ENCODE measurements at regions not wholly inside any gene's neighbourhood (a gene's known extent, or its start where the extent isn't known, plus 50 kb on each side); places are given as distances from the start of the nearest gene placed in this dataset.

DNA sequence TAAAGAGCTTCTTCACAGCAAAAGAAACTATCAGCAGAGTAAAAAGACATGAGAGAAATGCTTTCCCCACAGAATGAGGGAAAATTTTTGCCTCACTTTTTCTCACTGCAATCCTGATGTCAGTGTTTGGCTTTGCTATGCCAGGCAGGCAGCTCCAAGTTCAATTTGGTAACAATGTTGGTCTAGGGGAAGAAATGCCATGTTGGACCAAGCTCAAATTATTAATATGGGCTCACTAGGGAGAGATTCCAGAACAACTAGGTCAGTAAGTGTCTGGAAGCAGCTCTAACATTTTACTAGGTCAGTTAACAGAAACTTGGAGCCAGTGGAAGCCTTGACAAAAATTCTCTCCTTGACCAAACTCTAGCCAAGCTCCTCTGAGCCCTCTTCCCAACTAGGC, 95.4 kb downstream of the NAF1 start:
- no peak overlapping the region for H3K4me2 ChIP-seq
- no peaks in the 10 kb centered on the region for H3F3A ChIP-seq (replicated peaks; ENCODE audit: low read depth)
- H3K27ac Mint-ChIP-seq: no peak overlapping the region
- H2AFZ ChIP-seq: no peak overlapping the region
- H3K36me3 Mint-ChIP-seq (ENCODE audit: low read depth): peaks cover 3% of the 10 kb centered on the region; the same call in 1 of the 3 replicates
- no peaks in the 10 kb centered on the region for H3K27me3 ChIP-seq (ENCODE audit: insufficient read depth)
- no peaks in the 10 kb centered on the region; the same call in 1 of the 2 replicates for H4K20me1 ChIP-seq (replicated peaks; ENCODE audit: insufficient read depth)
- H3K4me3 ChIP-seq: no peak overlapping the region
- peaks cover 3% of the 10 kb centered on the region; the same call in 1 of the 3 replicates for H3K9me3 Mint-ChIP-seq
- H3K79me2 ChIP-seq (replicated peaks; ENCODE audit: insufficient read depth): no peaks in the 10 kb centered on the region
- H3K27me3 Mint-ChIP-seq (ENCODE audit: insufficient read depth, low read depth, poor library complexity): peaks cover 3% of the 10 kb centered on the region
- H3K4me3 Mint-ChIP-seq: no peak overlapping the region
- DNase-seq (ENCODE audit: low spot score) (no peak), ATAC-seq (no peak)
- 0 out of 2 replicates have a peak, but pooled peaks cover 7% of the 10 kb centered on the region for H3K9me2 ChIP-seq (ENCODE audit: insufficient read depth)
- peaks cover 6% of the 10 kb centered on the region; the same call in 2 of the 3 replicates for H3K4me1 Mint-ChIP-seq
- TF ChIP-seq JUNB (IDR thresholded peaks at IDR 0.05; ENCODE audit: unreplicated experiment) (no peak), ZNF331 (CRISPR knock-in tag; IDR thresholded peaks at IDR 0.05; ENCODE audit: low read depth) (no peak), EZH2phosphoT487 (IDR thresholded peaks at IDR 0.05; ENCODE audit: unreplicated experiment) (no peak), POLR2AphosphoS5 (IDR thresholded peaks at IDR 0.05; ENCODE audit: low read depth) (no peak), ZNF114 (CRISPR knock-in tag; IDR thresholded peaks at IDR 0.05) (no peak), NANOG (IDR thresholded peaks at IDR 0.05; ENCODE audit: borderline replicate concordance) (no peak)
- TF ChIP-seq, protein P1, sequence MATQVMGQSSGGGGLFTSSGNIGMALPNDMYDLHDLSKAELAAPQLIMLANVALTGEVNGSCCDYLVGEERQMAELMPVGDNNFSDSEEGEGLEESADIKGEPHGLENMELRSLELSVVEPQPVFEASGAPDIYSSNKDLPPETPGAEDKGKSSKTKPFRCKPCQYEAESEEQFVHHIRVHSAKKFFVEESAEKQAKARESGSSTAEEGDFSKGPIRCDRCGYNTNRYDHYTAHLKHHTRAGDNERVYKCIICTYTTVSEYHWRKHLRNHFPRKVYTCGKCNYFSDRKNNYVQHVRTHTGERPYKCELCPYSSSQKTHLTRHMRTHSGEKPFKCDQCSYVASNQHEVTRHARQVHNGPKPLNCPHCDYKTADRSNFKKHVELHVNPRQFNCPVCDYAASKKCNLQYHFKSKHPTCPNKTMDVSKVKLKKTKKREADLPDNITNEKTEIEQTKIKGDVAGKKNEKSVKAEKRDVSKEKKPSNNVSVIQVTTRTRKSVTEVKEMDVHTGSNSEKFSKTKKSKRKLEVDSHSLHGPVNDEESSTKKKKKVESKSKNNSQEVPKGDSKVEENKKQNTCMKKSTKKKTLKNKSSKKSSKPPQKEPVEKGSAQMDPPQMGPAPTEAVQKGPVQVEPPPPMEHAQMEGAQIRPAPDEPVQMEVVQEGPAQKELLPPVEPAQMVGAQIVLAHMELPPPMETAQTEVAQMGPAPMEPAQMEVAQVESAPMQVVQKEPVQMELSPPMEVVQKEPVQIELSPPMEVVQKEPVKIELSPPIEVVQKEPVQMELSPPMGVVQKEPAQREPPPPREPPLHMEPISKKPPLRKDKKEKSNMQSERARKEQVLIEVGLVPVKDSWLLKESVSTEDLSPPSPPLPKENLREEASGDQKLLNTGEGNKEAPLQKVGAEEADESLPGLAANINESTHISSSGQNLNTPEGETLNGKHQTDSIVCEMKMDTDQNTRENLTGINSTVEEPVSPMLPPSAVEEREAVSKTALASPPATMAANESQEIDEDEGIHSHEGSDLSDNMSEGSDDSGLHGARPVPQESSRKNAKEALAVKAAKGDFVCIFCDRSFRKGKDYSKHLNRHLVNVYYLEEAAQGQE (IDR thresholded peaks at IDR 0.05; ENCODE audit: unreplicated experiment): no peak
- TF ChIP-seq, protein P2, sequence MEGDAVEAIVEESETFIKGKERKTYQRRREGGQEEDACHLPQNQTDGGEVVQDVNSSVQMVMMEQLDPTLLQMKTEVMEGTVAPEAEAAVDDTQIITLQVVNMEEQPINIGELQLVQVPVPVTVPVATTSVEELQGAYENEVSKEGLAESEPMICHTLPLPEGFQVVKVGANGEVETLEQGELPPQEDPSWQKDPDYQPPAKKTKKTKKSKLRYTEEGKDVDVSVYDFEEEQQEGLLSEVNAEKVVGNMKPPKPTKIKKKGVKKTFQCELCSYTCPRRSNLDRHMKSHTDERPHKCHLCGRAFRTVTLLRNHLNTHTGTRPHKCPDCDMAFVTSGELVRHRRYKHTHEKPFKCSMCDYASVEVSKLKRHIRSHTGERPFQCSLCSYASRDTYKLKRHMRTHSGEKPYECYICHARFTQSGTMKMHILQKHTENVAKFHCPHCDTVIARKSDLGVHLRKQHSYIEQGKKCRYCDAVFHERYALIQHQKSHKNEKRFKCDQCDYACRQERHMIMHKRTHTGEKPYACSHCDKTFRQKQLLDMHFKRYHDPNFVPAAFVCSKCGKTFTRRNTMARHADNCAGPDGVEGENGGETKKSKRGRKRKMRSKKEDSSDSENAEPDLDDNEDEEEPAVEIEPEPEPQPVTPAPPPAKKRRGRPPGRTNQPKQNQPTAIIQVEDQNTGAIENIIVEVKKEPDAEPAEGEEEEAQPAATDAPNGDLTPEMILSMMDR (conservative IDR thresholded peaks at IDR 0.05; ENCODE audit: low read depth in 2 of 2): no peak
- TF ChIP-seq, protein P3, sequence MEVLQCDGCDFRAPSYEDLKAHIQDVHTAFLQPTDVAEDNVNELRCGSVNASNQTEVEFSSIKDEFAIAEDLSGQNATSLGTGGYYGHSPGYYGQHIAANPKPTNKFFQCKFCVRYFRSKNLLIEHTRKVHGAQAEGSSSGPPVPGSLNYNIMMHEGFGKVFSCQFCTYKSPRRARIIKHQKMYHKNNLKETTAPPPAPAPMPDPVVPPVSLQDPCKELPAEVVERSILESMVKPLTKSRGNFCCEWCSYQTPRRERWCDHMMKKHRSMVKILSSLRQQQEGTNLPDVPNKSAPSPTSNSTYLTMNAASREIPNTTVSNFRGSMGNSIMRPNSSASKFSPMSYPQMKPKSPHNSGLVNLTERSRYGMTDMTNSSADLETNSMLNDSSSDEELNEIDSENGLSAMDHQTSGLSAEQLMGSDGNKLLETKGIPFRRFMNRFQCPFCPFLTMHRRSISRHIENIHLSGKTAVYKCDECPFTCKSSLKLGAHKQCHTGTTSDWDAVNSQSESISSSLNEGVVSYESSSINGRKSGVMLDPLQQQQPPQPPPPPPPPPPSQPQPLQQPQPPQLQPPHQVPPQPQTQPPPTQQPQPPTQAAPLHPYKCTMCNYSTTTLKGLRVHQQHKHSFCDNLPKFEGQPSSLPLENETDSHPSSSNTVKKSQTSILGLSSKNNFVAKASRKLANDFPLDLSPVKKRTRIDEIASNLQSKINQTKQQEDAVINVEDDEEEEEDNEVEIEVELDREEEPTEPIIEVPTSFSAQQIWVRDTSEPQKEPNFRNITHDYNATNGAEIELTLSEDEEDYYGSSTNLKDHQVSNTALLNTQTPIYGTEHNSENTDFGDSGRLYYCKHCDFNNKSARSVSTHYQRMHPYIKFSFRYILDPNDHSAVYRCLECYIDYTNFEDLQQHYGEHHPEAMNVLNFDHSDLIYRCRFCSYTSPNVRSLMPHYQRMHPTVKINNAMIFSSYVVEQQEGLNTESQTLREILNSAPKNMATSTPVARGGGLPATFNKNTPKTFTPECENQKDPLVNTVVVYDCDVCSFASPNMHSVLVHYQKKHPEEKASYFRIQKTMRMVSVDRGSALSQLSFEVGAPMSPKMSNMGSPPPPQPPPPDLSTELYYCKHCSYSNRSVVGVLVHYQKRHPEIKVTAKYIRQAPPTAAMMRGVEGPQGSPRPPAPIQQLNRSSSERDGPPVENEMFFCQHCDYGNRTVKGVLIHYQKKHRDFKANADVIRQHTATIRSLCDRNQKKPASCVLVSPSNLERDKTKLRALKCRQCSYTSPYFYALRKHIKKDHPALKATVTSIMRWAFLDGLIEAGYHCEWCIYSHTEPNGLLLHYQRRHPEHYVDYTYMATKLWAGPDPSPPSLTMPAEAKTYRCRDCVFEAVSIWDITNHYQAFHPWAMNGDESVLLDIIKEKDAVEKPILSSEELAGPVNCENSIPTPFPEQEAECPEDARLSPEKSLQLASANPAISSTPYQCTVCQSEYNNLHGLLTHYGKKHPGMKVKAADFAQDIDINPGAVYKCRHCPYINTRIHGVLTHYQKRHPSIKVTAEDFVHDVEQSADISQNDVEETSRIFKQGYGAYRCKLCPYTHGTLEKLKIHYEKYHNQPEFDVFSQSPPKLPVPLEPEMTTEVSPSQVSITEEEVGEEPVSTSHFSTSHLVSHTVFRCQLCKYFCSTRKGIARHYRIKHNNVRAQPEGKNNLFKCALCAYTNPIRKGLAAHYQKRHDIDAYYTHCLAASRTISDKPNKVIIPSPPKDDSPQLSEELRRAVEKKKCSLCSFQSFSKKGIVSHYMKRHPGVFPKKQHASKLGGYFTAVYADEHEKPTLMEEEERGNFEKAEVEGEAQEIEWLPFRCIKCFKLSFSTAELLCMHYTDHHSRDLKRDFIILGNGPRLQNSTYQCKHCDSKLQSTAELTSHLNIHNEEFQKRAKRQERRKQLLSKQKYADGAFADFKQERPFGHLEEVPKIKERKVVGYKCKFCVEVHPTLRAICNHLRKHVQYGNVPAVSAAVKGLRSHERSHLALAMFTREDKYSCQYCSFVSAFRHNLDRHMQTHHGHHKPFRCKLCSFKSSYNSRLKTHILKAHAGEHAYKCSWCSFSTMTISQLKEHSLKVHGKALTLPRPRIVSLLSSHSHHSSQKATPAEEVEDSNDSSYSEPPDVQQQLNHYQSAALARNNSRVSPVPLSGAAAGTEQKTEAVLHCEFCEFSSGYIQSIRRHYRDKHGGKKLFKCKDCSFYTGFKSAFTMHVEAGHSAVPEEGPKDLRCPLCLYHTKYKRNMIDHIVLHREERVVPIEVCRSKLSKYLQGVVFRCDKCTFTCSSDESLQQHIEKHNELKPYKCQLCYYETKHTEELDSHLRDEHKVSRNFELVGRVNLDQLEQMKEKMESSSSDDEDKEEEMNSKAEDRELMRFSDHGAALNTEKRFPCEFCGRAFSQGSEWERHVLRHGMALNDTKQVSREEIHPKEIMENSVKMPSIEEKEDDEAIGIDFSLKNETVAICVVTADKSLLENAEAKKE (CRISPR knock-in tag; IDR thresholded peaks at IDR 0.05): no peak
- peaks cover 5% of the 10 kb centered on the region; the same call in 1 of the 2 replicates for H3K4me1 ChIP-seq (ENCODE audit: insufficient read depth)
- no peaks in the 10 kb centered on the region for H3K36me3 ChIP-seq (ENCODE audit: insufficient read depth)
- no peak overlapping the region for H3K27ac ChIP-seq (ENCODE audit: low read depth)
